Suprapubic skin (tissue), 3 donors: ENCODE measurements at regions not wholly inside any gene's neighbourhood (a gene's known extent, or its start where the extent isn't known, plus 50 kb on each side); places are given as distances from the start of the nearest gene placed in this dataset.
"Not testable (repeated sequence)": the region's sequence is repeated elsewhere in the genome, so short reads cannot be mapped to it uniquely, and the experiment has no call there.

Experiments used
- POLR2AphosphoS5 ChIP-seq, 3 donors: sonication (generic); formaldehyde crosslinking; IDR thresholded peaks; one replicate each; pipeline ENCODE4 v1.6.1; 2017; ENCODE audit warnings: antibody characterized with exemption in 3 of 3
- TF ChIP-seq, protein P1 (sequence below), 2 donors: fragments of 200-600 bp in 1 of 2; fragments of 450-650 bp in 1 of 2; sonication (generic) in 1 of 2; IDR thresholded peaks; one replicate each; pipeline ENCODE4 v1.5.1; 2016 to 2019; ENCODE audit warnings: antibody characterized with exemption in 2 of 2, mild to moderate bottlenecking in 1 of 2, moderate library complexity in 1 of 2

- TF ChIP-seq, protein P1, sequence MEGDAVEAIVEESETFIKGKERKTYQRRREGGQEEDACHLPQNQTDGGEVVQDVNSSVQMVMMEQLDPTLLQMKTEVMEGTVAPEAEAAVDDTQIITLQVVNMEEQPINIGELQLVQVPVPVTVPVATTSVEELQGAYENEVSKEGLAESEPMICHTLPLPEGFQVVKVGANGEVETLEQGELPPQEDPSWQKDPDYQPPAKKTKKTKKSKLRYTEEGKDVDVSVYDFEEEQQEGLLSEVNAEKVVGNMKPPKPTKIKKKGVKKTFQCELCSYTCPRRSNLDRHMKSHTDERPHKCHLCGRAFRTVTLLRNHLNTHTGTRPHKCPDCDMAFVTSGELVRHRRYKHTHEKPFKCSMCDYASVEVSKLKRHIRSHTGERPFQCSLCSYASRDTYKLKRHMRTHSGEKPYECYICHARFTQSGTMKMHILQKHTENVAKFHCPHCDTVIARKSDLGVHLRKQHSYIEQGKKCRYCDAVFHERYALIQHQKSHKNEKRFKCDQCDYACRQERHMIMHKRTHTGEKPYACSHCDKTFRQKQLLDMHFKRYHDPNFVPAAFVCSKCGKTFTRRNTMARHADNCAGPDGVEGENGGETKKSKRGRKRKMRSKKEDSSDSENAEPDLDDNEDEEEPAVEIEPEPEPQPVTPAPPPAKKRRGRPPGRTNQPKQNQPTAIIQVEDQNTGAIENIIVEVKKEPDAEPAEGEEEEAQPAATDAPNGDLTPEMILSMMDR (IDR thresholded peaks at IDR 0.05), result not testable (repeated sequence)
- not testable (repeated sequence) for TF ChIP-seq POLR2AphosphoS5 (IDR thresholded peaks at IDR 0.05)
These were observed 823.6 kb upstream of the TPTE start for GRCh38 chr21:9697751-9698150.
